ENCODE measurements at regions not wholly inside any gene's neighbourhood (a gene's known extent, or its start where the extent isn't known, plus 50 kb on each side); places are given as distances from the start of the nearest gene placed in this dataset.

DNA sequence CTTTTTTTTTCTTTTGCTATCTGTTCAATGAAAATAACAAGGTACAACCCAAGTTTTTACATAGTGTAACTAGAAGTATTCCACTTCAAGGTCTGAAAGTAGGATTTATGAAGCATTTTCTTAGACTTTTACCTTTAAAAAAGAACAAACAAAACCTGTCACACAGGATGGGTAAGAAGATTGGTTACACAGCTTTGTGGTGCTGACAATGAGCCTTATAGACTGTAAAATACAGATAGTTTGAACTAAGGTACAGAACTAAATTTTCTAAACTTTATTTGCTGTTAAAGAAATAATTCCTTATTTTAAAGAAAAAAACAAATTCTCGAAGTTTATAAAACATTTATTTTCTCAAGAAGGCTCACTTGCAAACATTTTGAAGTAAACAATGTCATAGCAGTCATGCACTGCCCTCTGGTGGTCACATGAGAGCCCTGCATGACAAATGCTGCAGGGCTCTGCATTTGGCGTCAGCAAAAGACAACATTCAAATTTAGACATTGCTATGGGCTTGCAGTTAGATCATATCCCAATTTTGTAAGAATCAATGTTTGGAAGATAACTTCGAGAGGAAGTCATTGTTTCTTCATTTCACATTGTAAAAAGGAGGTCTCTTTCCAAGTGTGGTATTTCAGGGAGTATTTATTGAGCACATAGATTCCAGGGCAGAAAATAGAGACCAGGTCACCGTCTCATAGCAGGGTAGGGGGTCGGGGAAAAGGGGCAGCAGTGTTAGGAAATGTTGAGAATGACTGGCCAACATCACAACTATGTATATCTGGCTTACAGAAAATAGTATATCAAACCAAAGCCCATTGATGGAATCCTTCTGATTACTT, 115.3 kb upstream of the FMN2 start:
- Histone ChIP-seq H3K4me1 (ENCODE audit: insufficient read depth) (no peaks in the 10 kb centered on the region), H3K9me2 (ENCODE audit: insufficient read depth) (0 out of 2 replicates have a peak, but pooled peaks cover 4% of the 10 kb centered on the region), H2AFZ (no peak overlapping the region), H3K4me2 (no peak overlapping the region), H3K79me2 (replicated peaks; ENCODE audit: insufficient read depth) (no peaks in the 10 kb centered on the region), H4K20me1 (replicated peaks; ENCODE audit: insufficient read depth) (no peaks in the 10 kb centered on the region), H3K27ac (ENCODE audit: low read depth) (no peak overlapping the region), H3K36me3 (ENCODE audit: insufficient read depth) (peaks cover 3% of the 10 kb centered on the region; the same call in 1 of the 2 replicates), H3K4me3 (no peak overlapping the region), H3F3A (replicated peaks; ENCODE audit: low read depth) (no peaks in the 10 kb centered on the region), H3K27me3 (ENCODE audit: insufficient read depth) (no peaks in the 10 kb centered on the region)
- peak; percentile 75 for DNase-seq (ENCODE audit: low spot score)
- H3K27ac Mint-ChIP-seq: no peak overlapping the region
- H3K36me3 Mint-ChIP-seq (ENCODE audit: low read depth): peaks cover 33% of the 10 kb centered on the region
- TF ChIP-seq, protein P1, sequence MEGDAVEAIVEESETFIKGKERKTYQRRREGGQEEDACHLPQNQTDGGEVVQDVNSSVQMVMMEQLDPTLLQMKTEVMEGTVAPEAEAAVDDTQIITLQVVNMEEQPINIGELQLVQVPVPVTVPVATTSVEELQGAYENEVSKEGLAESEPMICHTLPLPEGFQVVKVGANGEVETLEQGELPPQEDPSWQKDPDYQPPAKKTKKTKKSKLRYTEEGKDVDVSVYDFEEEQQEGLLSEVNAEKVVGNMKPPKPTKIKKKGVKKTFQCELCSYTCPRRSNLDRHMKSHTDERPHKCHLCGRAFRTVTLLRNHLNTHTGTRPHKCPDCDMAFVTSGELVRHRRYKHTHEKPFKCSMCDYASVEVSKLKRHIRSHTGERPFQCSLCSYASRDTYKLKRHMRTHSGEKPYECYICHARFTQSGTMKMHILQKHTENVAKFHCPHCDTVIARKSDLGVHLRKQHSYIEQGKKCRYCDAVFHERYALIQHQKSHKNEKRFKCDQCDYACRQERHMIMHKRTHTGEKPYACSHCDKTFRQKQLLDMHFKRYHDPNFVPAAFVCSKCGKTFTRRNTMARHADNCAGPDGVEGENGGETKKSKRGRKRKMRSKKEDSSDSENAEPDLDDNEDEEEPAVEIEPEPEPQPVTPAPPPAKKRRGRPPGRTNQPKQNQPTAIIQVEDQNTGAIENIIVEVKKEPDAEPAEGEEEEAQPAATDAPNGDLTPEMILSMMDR (conservative IDR thresholded peaks at IDR 0.05; ENCODE audit: low read depth in 2 of 2): peak; percentile 90 to 100
- TF ChIP-seq EZH2 (IDR thresholded peaks at IDR 0.05; ENCODE audit: low read depth, unreplicated experiment) (no peak), JUNB (IDR thresholded peaks at IDR 0.05; ENCODE audit: unreplicated experiment) (no peak), ZNF331 (CRISPR knock-in tag; IDR thresholded peaks at IDR 0.05; ENCODE audit: low read depth) (peak; percentile 55; the same call in 1 of the 2 replicates)
- peaks cover 47% of the 10 kb centered on the region for H3K9me3 Mint-ChIP-seq
- H3K4me1 Mint-ChIP-seq: no peaks in the 10 kb centered on the region
- peak; percentile 62 for ATAC-seq
- no peak overlapping the region for H3K4me3 Mint-ChIP-seq
- peaks cover 9% of the 10 kb centered on the region for H3K27me3 Mint-ChIP-seq (ENCODE audit: insufficient read depth, low read depth, poor library complexity)

DNA sequence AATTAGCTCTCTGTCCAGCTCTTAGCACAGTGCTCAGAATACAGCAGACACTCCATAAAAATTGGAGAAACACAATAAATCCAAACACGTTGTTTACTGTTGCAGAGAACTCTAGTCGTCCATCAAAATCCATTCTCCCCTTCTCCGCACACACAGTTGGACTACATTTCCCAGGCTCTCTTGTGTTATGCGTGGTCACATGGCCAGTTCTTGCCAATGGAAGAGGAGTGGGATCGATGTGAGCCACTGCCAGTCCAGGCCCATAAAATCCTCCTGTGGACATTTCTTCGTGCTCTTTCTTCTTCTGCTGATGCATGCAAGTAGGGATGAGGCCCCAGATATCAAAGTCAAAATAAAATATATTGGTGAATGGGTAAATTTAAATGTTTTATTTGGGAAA, 114.3 kb upstream of the FMN2 start:
- Histone ChIP-seq H3K9me2 (ENCODE audit: insufficient read depth) (0 out of 2 replicates have a peak, but pooled peaks cover 4% of the 10 kb centered on the region), H3K79me2 (replicated peaks; ENCODE audit: insufficient read depth) (no peaks in the 10 kb centered on the region), H3K4me2 (no peak overlapping the region), H3K27ac (ENCODE audit: low read depth) (no peak overlapping the region), H3K4me3 (no peak overlapping the region), H3K4me1 (ENCODE audit: insufficient read depth) (no peaks in the 10 kb centered on the region), H2AFZ (no peak overlapping the region), H3K27me3 (ENCODE audit: insufficient read depth) (no peaks in the 10 kb centered on the region), H4K20me1 (replicated peaks; ENCODE audit: insufficient read depth) (no peaks in the 10 kb centered on the region), H3K36me3 (ENCODE audit: insufficient read depth) (peaks cover 3% of the 10 kb centered on the region; the same call in 1 of the 2 replicates), H3F3A (replicated peaks; ENCODE audit: low read depth) (no peaks in the 10 kb centered on the region)
- H3K36me3 Mint-ChIP-seq (ENCODE audit: low read depth): peaks cover 40% of the 10 kb centered on the region
- no peak for DNase-seq (ENCODE audit: low spot score)
- no peak for ATAC-seq
- no peaks in the 10 kb centered on the region for H3K4me1 Mint-ChIP-seq
- TF ChIP-seq, protein P2, sequence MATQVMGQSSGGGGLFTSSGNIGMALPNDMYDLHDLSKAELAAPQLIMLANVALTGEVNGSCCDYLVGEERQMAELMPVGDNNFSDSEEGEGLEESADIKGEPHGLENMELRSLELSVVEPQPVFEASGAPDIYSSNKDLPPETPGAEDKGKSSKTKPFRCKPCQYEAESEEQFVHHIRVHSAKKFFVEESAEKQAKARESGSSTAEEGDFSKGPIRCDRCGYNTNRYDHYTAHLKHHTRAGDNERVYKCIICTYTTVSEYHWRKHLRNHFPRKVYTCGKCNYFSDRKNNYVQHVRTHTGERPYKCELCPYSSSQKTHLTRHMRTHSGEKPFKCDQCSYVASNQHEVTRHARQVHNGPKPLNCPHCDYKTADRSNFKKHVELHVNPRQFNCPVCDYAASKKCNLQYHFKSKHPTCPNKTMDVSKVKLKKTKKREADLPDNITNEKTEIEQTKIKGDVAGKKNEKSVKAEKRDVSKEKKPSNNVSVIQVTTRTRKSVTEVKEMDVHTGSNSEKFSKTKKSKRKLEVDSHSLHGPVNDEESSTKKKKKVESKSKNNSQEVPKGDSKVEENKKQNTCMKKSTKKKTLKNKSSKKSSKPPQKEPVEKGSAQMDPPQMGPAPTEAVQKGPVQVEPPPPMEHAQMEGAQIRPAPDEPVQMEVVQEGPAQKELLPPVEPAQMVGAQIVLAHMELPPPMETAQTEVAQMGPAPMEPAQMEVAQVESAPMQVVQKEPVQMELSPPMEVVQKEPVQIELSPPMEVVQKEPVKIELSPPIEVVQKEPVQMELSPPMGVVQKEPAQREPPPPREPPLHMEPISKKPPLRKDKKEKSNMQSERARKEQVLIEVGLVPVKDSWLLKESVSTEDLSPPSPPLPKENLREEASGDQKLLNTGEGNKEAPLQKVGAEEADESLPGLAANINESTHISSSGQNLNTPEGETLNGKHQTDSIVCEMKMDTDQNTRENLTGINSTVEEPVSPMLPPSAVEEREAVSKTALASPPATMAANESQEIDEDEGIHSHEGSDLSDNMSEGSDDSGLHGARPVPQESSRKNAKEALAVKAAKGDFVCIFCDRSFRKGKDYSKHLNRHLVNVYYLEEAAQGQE (IDR thresholded peaks at IDR 0.05; ENCODE audit: unreplicated experiment): no peak
- TF ChIP-seq ZNF331 (CRISPR knock-in tag; IDR thresholded peaks at IDR 0.05; ENCODE audit: low read depth) (no peak), JUNB (IDR thresholded peaks at IDR 0.05; ENCODE audit: unreplicated experiment) (no peak), ZNF114 (CRISPR knock-in tag; IDR thresholded peaks at IDR 0.05) (no peak), EZH2phosphoT487 (IDR thresholded peaks at IDR 0.05; ENCODE audit: unreplicated experiment) (no peak), CREB1 (CRISPR knock-in tag; IDR thresholded peaks at IDR 0.05; ENCODE audit: low read depth) (no peak), POLR2AphosphoS5 (IDR thresholded peaks at IDR 0.05; ENCODE audit: low read depth) (no peak), NANOG (IDR thresholded peaks at IDR 0.05; ENCODE audit: borderline replicate concordance) (no peak), EZH2 (IDR thresholded peaks at IDR 0.05; ENCODE audit: low read depth, unreplicated experiment) (no peak)
- peaks cover 58% of the 10 kb centered on the region for H3K9me3 Mint-ChIP-seq
- H3K27me3 Mint-ChIP-seq (ENCODE audit: insufficient read depth, low read depth, poor library complexity): peaks cover 7% of the 10 kb centered on the region
- no peak overlapping the region for H3K4me3 Mint-ChIP-seq
- no peak overlapping the region for H3K27ac Mint-ChIP-seq

Data from GM23338 (cell line).